Suprapubic skin (tissue), 4 donors: ENCODE measurements at regions not wholly inside any gene's neighbourhood (a gene's known extent, or its start where the extent isn't known, plus 50 kb on each side); places are given as distances from the start of the nearest gene placed in this dataset.

Experiments
- DNase-seq, 2 donors: peaks; one replicate each; pipeline ENCODE4 v3.0.0-alpha.2; 2019; ENCODE audit warnings: low spot score in 2 of 2
- H3K27ac ChIP-seq: fragments of 200-600 bp; sonication (generic); one replicate; pipeline ENCODE4 v1.5.1; 2019
- H3K27me3 ChIP-seq: fragments of 200-600 bp; sonication (generic); one replicate; pipeline ENCODE4 v1.5.1; 2019
- H3K36me3 ChIP-seq: fragments of 200-600 bp; sonication (generic); one replicate; pipeline ENCODE4 v1.5.1; 2019
- H3K4me1 ChIP-seq: fragments of 200-600 bp; sonication (generic); one replicate; pipeline ENCODE4 v1.5.1; 2019
- H3K4me3 ChIP-seq: fragments of 200-600 bp; sonication (generic); one replicate; pipeline ENCODE4 v1.5.1; 2019; ENCODE audit warnings: mild to moderate bottlenecking
- H3K9me3 ChIP-seq: fragments of 200-600 bp; sonication (generic); one replicate; pipeline ENCODE4 v1.5.1; 2019
- EP300 ChIP-seq: sonication (generic); formaldehyde crosslinking; IDR thresholded peaks from one replicate; pipeline ENCODE4 v1.6.1; 2017; ENCODE audit warnings: antibody characterized with exemption
- POLR2A ChIP-seq, 2 donors: fragments of 450-650 bp; IDR thresholded peaks; one replicate each; pipeline ENCODE4 v1.6.1; 2017; ENCODE audit warnings: antibody characterized with exemption in 2 of 2, mild to moderate bottlenecking in 2 of 2, moderate library complexity in 2 of 2
- POLR2AphosphoS5 ChIP-seq, 3 donors: sonication (generic); formaldehyde crosslinking; IDR thresholded peaks; one replicate each; pipeline ENCODE4 v1.6.1; 2017; ENCODE audit warnings: antibody characterized with exemption in 3 of 3
- WGBS: methylation state at CpG from one replicate; pipeline ENCODE4 v1.1.5; 2018; 5-methylcytosine and 5-hydroxymethylcytosine counted together
- TF ChIP-seq, protein P1 (sequence below), 2 donors: fragments of 200-600 bp in 1 of 2; fragments of 450-650 bp in 1 of 2; sonication (generic) in 1 of 2; IDR thresholded peaks; one replicate each; pipeline ENCODE4 v1.5.1; 2016 to 2019; ENCODE audit warnings: antibody characterized with exemption in 2 of 2, mild to moderate bottlenecking in 1 of 2, moderate library complexity in 1 of 2

DNA sequence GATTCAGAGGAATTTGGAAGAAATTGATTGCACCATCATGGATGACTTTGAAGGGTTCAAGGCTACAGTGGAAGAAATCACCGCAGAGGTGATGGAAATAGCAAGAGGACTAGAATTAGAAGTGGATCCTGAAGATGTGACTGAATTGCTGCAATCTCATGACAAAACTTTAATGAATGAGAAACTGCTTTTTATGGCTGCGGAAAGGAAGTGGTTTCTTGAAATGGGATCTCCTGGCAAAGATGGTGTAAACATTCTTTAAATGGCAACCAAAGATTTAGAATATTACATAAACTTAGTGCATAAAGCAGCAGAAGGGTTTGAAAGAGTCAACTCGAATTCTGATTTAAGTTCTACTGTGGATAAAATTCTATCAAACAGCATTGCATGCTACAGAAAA lies 698.6 kb downstream of the PLA2G4A start:
- TF ChIP-seq POLR2AphosphoS5 (IDR thresholded peaks at IDR 0.05) (no peak), EP300 (no peak), POLR2A (IDR thresholded peaks at IDR 0.05) (no peak)
- TF ChIP-seq, protein P1, sequence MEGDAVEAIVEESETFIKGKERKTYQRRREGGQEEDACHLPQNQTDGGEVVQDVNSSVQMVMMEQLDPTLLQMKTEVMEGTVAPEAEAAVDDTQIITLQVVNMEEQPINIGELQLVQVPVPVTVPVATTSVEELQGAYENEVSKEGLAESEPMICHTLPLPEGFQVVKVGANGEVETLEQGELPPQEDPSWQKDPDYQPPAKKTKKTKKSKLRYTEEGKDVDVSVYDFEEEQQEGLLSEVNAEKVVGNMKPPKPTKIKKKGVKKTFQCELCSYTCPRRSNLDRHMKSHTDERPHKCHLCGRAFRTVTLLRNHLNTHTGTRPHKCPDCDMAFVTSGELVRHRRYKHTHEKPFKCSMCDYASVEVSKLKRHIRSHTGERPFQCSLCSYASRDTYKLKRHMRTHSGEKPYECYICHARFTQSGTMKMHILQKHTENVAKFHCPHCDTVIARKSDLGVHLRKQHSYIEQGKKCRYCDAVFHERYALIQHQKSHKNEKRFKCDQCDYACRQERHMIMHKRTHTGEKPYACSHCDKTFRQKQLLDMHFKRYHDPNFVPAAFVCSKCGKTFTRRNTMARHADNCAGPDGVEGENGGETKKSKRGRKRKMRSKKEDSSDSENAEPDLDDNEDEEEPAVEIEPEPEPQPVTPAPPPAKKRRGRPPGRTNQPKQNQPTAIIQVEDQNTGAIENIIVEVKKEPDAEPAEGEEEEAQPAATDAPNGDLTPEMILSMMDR (IDR thresholded peaks at IDR 0.05), result no peak
- no peak for DNase-seq
- no peak overlapping the region for H3K27ac ChIP-seq
- no peaks in the 10 kb centered on the region for H3K27me3 ChIP-seq
- WGBS, result 86% methylated on average over 3 of the region's 3 CpGs
- H3K4me3 ChIP-seq, result no peak overlapping the region
- no peaks in the 10 kb centered on the region for H3K9me3 ChIP-seq
- no peaks in the 10 kb centered on the region for H3K36me3 ChIP-seq
- H3K4me1 ChIP-seq, result no peaks in the 10 kb centered on the region

DNA sequence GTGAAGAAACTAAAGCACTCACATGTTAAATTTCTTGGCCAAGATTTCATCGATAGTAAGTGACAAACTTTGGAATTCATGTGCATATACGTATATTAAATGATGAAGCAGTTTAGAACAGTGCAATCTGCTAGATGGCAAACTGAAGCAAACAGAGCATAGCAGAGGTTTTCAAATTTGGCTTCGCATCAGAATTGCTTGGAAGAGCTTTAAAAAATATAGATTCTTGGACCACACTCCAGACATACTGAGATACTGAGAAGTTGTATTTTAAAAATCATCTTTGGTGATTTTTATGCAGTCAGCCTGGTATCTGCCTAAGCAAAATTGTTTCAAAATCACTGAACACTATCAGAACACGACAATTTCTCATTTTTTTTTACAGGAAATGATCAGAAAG lies 709.2 kb downstream of the PLA2G4A start:
- DNase-seq, result no peak
- Histone ChIP-seq H3K4me3 (no peak overlapping the region), H3K9me3 (peaks cover 4% of the 10 kb centered on the region), H3K4me1 (no peaks in the 10 kb centered on the region), H3K27ac (no peak overlapping the region), H3K27me3 (no peaks in the 10 kb centered on the region), H3K36me3 (no peaks in the 10 kb centered on the region)
- no peak for TF ChIP-seq POLR2A (IDR thresholded peaks at IDR 0.05)
- TF ChIP-seq EP300, result no peak
- no peak for TF ChIP-seq POLR2AphosphoS5 (IDR thresholded peaks at IDR 0.05)
- TF ChIP-seq, protein P1 (IDR thresholded peaks at IDR 0.05), result no peak
- WGBS, result 72% methylated on average over 4 of the region's 4 CpGs

DNA sequence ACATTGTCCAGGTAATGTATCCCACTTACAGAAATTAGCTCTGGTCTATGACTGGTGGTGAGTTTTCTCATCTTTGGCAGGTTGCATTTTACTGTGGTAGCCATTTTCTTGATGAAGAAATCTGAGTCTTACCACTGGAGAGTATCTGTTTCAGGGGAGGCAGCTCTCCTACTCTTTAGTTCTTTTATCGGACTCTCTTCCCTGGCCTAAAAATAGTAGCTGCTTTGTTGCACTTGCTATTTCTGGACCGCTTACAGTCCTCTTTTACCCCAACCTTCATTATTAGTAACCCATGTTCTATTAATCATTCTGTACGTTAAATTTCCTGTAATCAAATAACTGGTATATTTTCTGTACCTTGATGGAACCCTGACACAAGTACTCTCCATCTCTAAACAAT lies 720.8 kb downstream of the PLA2G4A start:
- Histone ChIP-seq H3K36me3 (no peaks in the 10 kb centered on the region), H3K27me3 (no peaks in the 10 kb centered on the region), H3K9me3 (peaks cover 7% of the 10 kb centered on the region), H3K27ac (no peak overlapping the region), H3K4me3 (no peak overlapping the region), H3K4me1 (no peaks in the 10 kb centered on the region)
- TF ChIP-seq EP300 (no peak), POLR2A (IDR thresholded peaks at IDR 0.05) (no peak)
- 90% methylated on average over 3 of the region's 3 CpGs for WGBS
- no peak for DNase-seq

DNA sequence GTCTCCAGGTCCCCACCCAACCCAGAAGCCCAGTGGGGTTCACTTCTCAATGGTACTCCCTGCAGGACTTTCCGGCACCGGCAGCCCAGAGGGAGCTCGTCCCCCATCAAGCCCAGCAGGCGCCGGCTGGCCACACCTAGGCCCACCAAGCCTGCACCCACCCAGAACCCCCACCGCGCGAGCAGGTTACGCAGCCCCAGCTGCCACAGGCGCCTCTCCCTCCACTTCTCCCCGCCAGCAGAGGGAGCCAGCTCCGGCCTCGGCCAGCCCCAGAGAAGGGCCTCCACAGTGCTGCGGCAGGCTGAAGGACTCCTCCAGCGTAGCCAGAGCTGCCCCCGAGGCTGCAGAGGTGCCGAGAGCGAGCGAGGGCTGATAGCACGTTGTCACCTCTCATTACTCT lies 722.3 kb downstream of the PLA2G4A start:
- WGBS, result 92% methylated on average over 20 of the region's 20 CpGs
- no peak for DNase-seq
- Histone ChIP-seq H3K27me3 (no peaks in the 10 kb centered on the region), H3K27ac (no peak overlapping the region), H3K9me3 (peaks cover 7% of the 10 kb centered on the region), H3K4me3 (no peak overlapping the region), H3K4me1 (no peaks in the 10 kb centered on the region), H3K36me3 (no peaks in the 10 kb centered on the region)
- no peak for TF ChIP-seq EP300
- TF ChIP-seq POLR2A (IDR thresholded peaks at IDR 0.05), result no peak
- TF ChIP-seq, protein P1 (IDR thresholded peaks at IDR 0.05), result no peak
- TF ChIP-seq POLR2AphosphoS5 (IDR thresholded peaks at IDR 0.05), result no peak

DNA sequence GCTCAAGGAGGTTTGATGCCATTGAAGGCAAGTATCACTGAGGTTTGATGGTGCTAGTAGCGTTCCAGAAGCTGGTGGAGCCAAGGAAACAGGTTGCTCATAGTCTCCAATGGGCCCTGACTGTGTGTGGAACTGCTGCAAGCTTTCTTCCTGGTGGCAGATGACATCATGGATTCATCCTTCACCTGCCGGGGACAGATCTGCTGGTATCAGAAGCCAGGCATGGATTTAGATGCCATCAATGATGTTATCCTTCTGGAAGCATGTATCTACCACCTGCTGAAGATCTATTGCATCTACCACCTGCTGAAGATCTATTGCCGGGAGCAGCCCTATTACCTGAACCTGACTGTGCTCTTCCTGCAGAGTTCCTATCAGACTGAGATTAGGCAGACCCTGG lies 734.4 kb downstream of the PLA2G4A start:
- Histone ChIP-seq H3K27ac (no peak overlapping the region), H3K4me1 (no peaks in the 10 kb centered on the region), H3K27me3 (no peaks in the 10 kb centered on the region), H3K36me3 (no peaks in the 10 kb centered on the region), H3K9me3 (no peaks in the 10 kb centered on the region), H3K4me3 (no peak overlapping the region)
- WGBS, result 82% methylated on average over 2 of the region's 3 CpGs
- TF ChIP-seq EP300 (no peak), POLR2A (IDR thresholded peaks at IDR 0.05) (no peak)
- TF ChIP-seq, protein P1 (IDR thresholded peaks at IDR 0.05), result no peak
- no peak for DNase-seq

DNA sequence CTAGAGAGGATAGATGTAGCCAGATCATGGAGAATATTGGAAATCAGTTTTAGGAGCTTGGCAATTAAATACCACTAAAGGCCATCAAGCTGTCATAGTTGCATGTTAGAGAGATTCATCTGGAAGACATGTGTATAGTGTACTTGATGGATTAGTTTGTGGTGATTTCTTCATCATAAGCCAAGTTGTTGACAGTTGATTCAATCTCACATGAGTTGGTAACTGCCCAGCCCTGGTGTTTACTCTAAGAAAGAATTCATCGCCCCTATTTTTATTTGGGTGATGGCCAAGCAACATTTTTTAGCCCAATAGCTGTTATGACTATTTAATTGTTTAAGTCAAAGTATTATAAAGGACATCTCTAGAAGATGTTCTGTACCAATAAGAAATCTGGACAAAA lies 737.6 kb downstream of the PLA2G4A start:
- Histone ChIP-seq H3K4me3 (no peak overlapping the region), H3K9me3 (no peaks in the 10 kb centered on the region), H3K4me1 (no peaks in the 10 kb centered on the region), H3K27me3 (no peaks in the 10 kb centered on the region), H3K36me3 (no peaks in the 10 kb centered on the region), H3K27ac (no peak overlapping the region)
- WGBS, result 59% methylated on average over 1 of the region's 1 CpG
- TF ChIP-seq EP300 (no peak), POLR2A (IDR thresholded peaks at IDR 0.05) (no peak), POLR2AphosphoS5 (IDR thresholded peaks at IDR 0.05) (no peak)
- TF ChIP-seq, protein P1 (IDR thresholded peaks at IDR 0.05), result no peak
- DNase-seq, result no peak
